GM23248 (cell line): ENCODE measurements at regions not wholly inside any gene's neighbourhood (a gene's known extent, or its start where the extent isn't known, plus 50 kb on each side); places are given as distances from the start of the nearest gene placed in this dataset.

ENCODE experiments used
- EZH2 ChIP-seq: fragments of 200-600 bp; sonication (generic); IDR thresholded peaks from 2 replicates; pipeline ENCODE4 v1.6.1; 2018; ENCODE audit warnings: antibody characterized with exemption, mild to moderate bottlenecking; ENCODE audit not compliant: insufficient read depth, poor library complexity, severe bottlenecking
- EZH2phosphoT487 ChIP-seq: fragments of 200-600 bp; sonication (generic); IDR thresholded peaks from 2 replicates; pipeline ENCODE4 v1.6.1; 2018; ENCODE audit warnings: antibody characterized with exemption, moderate library complexity, mild to moderate bottlenecking, low read depth; ENCODE audit not compliant: insufficient read depth

- TF ChIP-seq EZH2 = no peak
- TF ChIP-seq EZH2phosphoT487 = no peak
These were observed 260.3 kb upstream of the PLD5 start for GRCh38 chr1:242784807-242785206.
